NCI-H1436 treated with DMSO at 0.1 percent for 48 hours (cell line): ENCODE measurements at regions not wholly inside any gene's neighbourhood (a gene's known extent, or its start where the extent isn't known, plus 50 kb on each side); places are given as distances from the start of the nearest gene placed in this dataset.

Source experiments
- DNase-seq: peaks from one replicate; lab custom pipeline; 2025; lab: John Stamatoyannopoulos, UW

DNA sequence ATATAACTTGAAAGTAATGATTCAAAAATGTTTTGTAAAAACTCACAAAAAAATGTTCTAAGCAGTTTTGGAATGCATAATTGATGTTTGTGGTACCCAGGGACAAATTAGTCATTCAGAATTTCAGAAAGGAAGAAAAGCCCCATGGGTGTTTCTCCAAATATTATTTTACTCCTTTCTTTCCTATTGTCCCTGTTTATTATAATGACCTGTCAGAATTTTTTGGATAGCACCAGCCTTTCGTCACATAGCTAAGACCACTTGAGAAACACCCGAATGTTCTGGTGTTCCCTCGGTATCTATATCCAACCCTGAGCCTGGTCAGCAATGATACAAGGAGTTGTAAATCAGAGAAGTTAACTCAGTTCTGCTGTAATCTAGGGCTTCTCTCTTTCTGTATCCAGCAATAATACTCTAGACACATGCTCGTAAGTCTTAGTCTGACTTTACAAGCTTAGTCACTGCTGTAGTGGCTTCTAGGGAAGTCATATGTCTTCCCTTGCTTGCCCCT lies 64.8 kb upstream of the MEOX2 start:
- DNase-seq = no peak

DNA sequence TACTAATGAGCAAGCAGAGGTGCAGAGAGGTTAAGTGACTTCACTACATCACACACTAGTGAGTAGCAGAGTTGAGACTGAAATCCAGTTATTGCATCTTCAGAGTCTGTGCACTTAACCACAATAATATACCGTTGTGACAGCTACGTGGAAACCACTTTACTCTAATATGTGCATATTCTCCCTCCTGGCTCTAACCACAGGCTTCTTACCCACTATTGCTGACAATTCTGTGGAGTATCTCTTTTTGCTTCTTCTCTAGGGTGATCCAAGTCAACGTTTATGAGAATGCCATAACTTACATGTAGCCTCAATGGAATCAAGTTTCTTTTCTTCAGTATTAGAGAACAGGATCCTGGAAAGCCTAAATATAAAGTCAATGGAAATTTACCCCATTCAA lies 64.2 kb upstream of the MEOX2 start:
- DNase-seq = no peak

DNA sequence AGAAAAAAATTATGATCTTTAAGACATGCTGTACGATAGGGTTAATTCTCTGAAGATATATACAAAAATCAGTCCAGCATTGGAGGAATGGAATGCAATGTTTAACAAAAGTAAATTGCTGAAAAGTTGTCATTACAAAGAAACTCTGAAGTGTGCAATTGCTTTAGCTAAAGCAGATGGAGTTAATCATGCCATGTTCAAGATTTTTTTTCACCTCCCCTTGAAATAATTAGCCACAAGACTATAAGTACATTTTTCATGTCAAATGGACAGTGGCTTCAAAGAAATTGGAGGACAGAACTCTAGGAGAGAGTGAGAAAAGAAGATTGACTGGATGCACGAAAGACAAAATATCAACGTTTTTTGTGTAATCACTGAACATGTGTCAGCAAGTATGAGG lies 63.1 kb upstream of the MEOX2 start:
- DNase-seq = no peak

DNA sequence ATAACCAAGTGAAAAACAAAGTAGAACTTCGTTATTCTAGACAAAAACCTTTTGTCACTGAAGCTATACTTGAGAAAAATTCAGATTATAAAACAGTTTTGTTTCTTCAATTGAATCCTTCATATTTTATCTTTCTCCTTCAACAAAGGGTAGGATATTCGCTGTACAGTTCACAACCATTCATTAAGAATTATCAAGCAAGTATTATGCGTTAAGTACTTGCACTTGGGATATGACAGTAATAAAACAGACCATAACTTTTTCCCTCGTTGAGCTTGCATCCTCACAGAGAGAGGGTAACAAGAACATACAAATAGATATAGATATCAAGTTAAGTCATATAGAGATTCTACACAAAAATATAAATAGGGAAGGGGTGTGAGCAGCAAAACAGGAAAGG lies 61.2 kb upstream of the MEOX2 start:
- DNase-seq = no peak

DNA sequence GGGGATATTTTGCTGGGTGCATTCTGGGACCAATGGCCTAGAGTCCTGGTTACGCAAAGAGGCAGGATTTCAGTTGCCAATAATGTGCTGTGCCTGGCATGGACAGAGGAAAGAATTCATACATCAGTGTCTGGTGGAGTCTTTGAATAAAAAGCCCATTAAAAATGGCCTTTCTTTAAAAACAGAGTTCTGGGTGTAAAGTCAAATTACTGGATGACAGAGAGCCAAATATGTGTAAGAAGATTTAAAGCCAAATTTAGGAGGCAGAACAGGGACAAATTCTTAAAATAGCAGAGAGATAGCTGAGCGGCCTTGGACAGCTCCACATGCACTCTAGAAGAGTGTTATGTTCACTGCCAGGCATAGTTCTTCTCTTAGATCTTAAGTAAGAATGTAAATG lies 60.8 kb upstream of the MEOX2 start:
- no peak for DNase-seq

DNA sequence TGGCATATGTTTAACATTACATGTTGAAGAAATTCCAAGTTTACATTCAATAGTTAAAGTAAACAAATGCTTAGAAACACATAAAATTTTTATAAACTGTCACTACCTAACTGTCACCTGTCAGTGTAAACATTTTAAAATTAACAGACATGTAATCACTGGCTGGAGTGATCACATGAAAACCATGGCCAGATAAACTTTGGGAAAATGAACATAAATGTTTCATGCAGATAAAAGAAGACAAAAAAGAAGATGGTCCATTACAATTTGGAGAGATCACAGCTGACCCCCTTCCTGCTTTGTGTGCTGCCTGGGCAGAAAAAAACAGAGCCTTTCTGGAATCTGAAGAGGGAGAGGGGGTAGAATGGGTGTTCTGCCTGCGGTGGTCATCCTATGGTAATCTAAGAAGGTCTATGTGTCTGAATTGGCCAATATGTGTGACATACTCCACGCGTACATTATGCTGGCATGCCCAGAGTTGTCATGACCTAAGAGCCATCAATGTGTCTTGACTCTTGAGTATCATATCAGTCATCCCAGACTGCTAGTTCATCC lies 57.5 kb upstream of the MEOX2 start:
- DNase-seq = no peak

DNA sequence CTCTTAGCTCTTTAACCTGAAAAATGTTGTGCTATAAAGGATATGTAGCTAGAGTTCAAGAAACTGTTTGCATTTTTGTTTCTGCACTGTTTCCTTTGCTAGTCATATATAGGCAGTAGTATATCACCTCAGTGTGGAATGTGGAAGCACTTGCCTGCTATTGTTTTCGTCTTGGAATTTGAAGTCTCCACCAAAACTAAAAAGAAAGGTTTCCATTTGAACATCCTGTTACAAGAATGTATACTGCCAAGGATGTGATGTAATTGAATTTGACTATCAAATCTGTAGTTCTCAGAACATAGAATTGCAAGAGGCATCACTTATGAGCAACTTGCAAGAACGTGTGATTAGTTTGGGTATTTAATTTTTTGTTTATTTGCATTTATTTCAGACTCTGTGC lies 51.1 kb upstream of the MEOX2 start:
- no peak for DNase-seq
